Ishikawa (cell line): ENCODE measurements at regions not wholly inside any gene's neighbourhood (a gene's known extent, or its start where the extent isn't known, plus 50 kb on each side); places are given as distances from the start of the nearest gene placed in this dataset.

Source experiments
- CEBPB ChIP-seq: IDR thresholded peaks from 2 replicates; pipeline ENCODE4 v1.6.1; 2012
- CREB1 ChIP-seq: IDR thresholded peaks from 2 replicates; pipeline ENCODE4 v1.6.1; 2012; ENCODE audit warnings: low read depth
- EGR1 ChIP-seq: IDR thresholded peaks from 2 replicates; pipeline ENCODE4 v1.6.1; 2012
- EP300 ChIP-seq: IDR thresholded peaks from 2 replicates; pipeline ENCODE4 v1.6.1; 2012; ENCODE audit warnings: borderline replicate concordance
- FOXM1 ChIP-seq: IDR thresholded peaks from 2 replicates; pipeline ENCODE4 v1.6.1; 2012; ENCODE audit warnings: low read depth, borderline replicate concordance
- NFIC ChIP-seq: IDR thresholded peaks from 2 replicates; pipeline ENCODE4 v1.6.1; 2012
- RAD21 ChIP-seq: IDR thresholded peaks from 2 replicates; pipeline ENCODE4 v1.6.1; 2012; ENCODE audit warnings: low read depth
- TAF1 ChIP-seq: IDR thresholded peaks from 2 replicates; pipeline ENCODE4 v1.6.1; 2012; ENCODE audit warnings: low read depth, mild to moderate bottlenecking
- TEAD4 ChIP-seq: IDR thresholded peaks from 2 replicates; pipeline ENCODE4 v1.6.1; 2012
- USF1 ChIP-seq: IDR thresholded peaks from 2 replicates; pipeline ENCODE4 v1.6.1; 2012
- YY1 ChIP-seq: IDR thresholded peaks from 2 replicates; pipeline ENCODE4 v1.6.1; 2012; ENCODE audit warnings: low read depth
- ZBTB7A ChIP-seq: IDR thresholded peaks from 2 replicates; pipeline ENCODE4 v1.6.1; 2012; ENCODE audit warnings: low read depth
- TF ChIP-seq, protein P1 (sequence below): IDR thresholded peaks from 2 replicates; pipeline ENCODE4 v1.6.1; 2012
- TF ChIP-seq, protein P2 (sequence below): IDR thresholded peaks from 2 replicates; pipeline ENCODE4 v1.6.1; 2012; ENCODE audit warnings: low read depth, mild to moderate bottlenecking

GRCh38 chr20:62578294-62578897 lies 63.9 kb upstream of the SLCO4A1 start:
- TF ChIP-seq TEAD4 (no peak), CREB1 (no peak), ZBTB7A (no peak), CEBPB (no peak), EP300 (no peak), YY1 (no peak), TAF1 (no peak), RAD21 (no peak), USF1 (no peak), NFIC (no peak), EGR1 (no peak), FOXM1 (no peak)
- TF ChIP-seq, protein P1, sequence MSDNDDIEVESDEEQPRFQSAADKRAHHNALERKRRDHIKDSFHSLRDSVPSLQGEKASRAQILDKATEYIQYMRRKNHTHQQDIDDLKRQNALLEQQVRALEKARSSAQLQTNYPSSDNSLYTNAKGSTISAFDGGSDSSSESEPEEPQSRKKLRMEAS: no peak
- TF ChIP-seq, protein P2, sequence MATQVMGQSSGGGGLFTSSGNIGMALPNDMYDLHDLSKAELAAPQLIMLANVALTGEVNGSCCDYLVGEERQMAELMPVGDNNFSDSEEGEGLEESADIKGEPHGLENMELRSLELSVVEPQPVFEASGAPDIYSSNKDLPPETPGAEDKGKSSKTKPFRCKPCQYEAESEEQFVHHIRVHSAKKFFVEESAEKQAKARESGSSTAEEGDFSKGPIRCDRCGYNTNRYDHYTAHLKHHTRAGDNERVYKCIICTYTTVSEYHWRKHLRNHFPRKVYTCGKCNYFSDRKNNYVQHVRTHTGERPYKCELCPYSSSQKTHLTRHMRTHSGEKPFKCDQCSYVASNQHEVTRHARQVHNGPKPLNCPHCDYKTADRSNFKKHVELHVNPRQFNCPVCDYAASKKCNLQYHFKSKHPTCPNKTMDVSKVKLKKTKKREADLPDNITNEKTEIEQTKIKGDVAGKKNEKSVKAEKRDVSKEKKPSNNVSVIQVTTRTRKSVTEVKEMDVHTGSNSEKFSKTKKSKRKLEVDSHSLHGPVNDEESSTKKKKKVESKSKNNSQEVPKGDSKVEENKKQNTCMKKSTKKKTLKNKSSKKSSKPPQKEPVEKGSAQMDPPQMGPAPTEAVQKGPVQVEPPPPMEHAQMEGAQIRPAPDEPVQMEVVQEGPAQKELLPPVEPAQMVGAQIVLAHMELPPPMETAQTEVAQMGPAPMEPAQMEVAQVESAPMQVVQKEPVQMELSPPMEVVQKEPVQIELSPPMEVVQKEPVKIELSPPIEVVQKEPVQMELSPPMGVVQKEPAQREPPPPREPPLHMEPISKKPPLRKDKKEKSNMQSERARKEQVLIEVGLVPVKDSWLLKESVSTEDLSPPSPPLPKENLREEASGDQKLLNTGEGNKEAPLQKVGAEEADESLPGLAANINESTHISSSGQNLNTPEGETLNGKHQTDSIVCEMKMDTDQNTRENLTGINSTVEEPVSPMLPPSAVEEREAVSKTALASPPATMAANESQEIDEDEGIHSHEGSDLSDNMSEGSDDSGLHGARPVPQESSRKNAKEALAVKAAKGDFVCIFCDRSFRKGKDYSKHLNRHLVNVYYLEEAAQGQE: 0 out of 2 replicates have a peak, but pooled peaks have one; percentile 2
